ENCODE measurements at regions not wholly inside any gene's neighbourhood (a gene's known extent, or its start where the extent isn't known, plus 50 kb on each side); places are given as distances from the start of the nearest gene placed in this dataset.

DNA sequence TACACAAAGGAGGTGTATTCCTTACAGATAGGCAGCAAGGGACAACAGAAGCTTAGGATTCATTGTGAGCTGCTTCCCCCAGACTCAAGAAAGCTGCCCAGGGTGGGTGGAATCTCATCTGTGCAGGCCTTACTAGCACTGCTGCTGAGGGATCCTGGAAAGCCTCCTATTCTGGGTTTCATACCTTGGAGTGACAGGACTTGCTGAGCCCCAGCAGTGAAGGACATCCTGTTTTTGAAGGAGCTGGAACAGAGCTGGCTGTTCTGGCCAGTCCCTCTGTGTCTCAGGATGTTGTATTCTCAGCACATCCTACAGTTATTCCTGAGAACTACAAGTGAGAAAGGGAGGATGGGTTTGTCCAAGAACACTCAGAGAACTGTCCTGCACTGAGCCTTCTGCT lies 486.3 kb downstream of the PTPRU start:
- TF ChIP-seq GATA3 (IDR thresholded peaks at IDR 0.05; ENCODE audit: low read depth, low read length) (no peak), GATA2 (IDR thresholded peaks at IDR 0.05; ENCODE audit: low read depth, low read length) (no peak)

Measured in SH-SY5Y (cell line).